HFF-Myc (cell line): ENCODE measurements at regions not wholly inside any gene's neighbourhood (a gene's known extent, or its start where the extent isn't known, plus 50 kb on each side); places are given as distances from the start of the nearest gene placed in this dataset.

Experiments
- DNase-seq: peaks from one replicate; pipeline ENCODE4 v3.0.0-alpha.2; 2011; ENCODE audit warnings: low read depth; ENCODE audit errors: extremely low read depth
- H3K4me3 ChIP-seq: replicated peaks from 2 replicates; pipeline ENCODE4 v1.5.1; 2011; ENCODE audit warnings: low read depth, mild to moderate bottlenecking, control low read depth, low read length
- TF ChIP-seq, protein P1 (sequence below): IDR thresholded peaks from 2 replicates; pipeline ENCODE4 v1.5.1; 2012; ENCODE audit warnings: mild to moderate bottlenecking, low read depth, low read length, control low read depth; ENCODE audit errors: missing control alignments

GRCh38 chr10:124305131-124305530 lies 113.6 kb downstream of the OAT start:
- no peak for DNase-seq
- no peak overlapping the region for H3K4me3 ChIP-seq
- TF ChIP-seq, protein P1, sequence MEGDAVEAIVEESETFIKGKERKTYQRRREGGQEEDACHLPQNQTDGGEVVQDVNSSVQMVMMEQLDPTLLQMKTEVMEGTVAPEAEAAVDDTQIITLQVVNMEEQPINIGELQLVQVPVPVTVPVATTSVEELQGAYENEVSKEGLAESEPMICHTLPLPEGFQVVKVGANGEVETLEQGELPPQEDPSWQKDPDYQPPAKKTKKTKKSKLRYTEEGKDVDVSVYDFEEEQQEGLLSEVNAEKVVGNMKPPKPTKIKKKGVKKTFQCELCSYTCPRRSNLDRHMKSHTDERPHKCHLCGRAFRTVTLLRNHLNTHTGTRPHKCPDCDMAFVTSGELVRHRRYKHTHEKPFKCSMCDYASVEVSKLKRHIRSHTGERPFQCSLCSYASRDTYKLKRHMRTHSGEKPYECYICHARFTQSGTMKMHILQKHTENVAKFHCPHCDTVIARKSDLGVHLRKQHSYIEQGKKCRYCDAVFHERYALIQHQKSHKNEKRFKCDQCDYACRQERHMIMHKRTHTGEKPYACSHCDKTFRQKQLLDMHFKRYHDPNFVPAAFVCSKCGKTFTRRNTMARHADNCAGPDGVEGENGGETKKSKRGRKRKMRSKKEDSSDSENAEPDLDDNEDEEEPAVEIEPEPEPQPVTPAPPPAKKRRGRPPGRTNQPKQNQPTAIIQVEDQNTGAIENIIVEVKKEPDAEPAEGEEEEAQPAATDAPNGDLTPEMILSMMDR: no peak

GRCh38 chr10:124303662-124304418 lies 114.9 kb downstream of the OAT start:
- TF ChIP-seq, protein P1: no peak
- no peak overlapping the region for H3K4me3 ChIP-seq
- no peak for DNase-seq

DNA sequence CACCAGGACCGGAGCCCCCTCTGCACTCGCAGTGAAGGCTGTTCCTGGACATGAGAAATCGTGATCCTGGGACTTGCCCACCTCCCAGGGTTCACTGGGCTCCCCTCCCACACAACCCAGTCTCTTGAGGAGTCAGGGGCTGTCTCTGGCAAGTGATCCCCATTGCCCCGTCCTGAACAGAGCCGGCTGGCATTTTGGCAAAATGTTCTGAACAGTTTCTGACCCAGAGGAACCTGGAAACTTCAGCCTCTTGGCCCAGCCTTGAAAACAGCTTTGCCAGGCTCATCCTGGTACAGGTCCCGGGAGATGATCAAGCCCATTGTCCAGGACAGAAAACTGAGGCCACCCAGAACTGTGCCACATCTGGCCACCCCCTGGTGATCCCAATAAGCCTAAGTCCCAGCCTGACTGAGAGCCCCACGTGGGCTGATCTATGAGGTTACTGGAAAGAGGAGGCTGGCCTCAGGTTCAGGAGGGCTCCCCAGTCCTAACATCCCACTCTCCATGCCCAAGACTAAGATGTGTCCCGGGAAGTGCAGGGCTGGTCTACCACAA lies 115.7 kb downstream of the OAT start:
- DNase-seq: no peak
- TF ChIP-seq, protein P1: no peak
- no peak overlapping the region for H3K4me3 ChIP-seq

GRCh38 chr10:124301736-124302135 lies 117.0 kb downstream of the OAT start:
- TF ChIP-seq, protein P1: no peak
- DNase-seq: no peak

GRCh38 chr10:124300735-124301134 lies 118.0 kb downstream of the OAT start:
- no peak overlapping the region for H3K4me3 ChIP-seq
- TF ChIP-seq, protein P1: no peak
- no peak for DNase-seq

More at GRCh38 chr10:124301736-124302135, 117.0 kb downstream of the OAT start:
- no peak overlapping the region for H3K4me3 ChIP-seq

DNA sequence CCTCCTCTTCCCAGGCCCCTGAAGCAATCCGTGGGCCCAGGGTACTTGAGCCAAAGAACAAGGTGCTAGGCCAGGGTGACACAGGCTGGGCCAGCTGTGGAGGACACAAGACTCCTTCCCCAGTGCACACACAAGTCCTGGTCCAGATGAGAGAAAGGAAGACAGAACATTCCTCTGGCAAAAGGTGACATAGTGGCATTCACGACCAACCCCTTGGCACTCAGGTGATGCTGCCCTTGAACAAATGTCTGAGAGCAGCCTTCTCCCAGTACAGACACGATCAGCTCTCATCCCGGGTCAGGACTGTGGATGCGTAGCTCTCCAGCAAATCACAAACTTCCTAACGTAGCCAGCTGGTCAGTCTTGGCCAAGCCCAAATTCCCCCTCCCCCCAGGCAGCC lies 118.5 kb downstream of the OAT start:
- no peak overlapping the region for H3K4me3 ChIP-seq
- TF ChIP-seq, protein P1: no peak
- no peak for DNase-seq
